C4-2B (cell line): ENCODE measurements at regions not wholly inside any gene's neighbourhood (a gene's known extent, or its start where the extent isn't known, plus 50 kb on each side); places are given as distances from the start of the nearest gene placed in this dataset.

Experiments
- ZFX ChIP-seq: fragments of 450-650 bp; IDR thresholded peaks from 2 replicates; pipeline ENCODE4 v1.6.1; 2017
- TF ChIP-seq, protein P1 (sequence below): fragments of 450-650 bp; conservative IDR thresholded peaks from 2 replicates; pipeline ENCODE4 v1.5.1; 2017; ENCODE audit warnings: mild to moderate bottlenecking

- TF ChIP-seq, protein P1, sequence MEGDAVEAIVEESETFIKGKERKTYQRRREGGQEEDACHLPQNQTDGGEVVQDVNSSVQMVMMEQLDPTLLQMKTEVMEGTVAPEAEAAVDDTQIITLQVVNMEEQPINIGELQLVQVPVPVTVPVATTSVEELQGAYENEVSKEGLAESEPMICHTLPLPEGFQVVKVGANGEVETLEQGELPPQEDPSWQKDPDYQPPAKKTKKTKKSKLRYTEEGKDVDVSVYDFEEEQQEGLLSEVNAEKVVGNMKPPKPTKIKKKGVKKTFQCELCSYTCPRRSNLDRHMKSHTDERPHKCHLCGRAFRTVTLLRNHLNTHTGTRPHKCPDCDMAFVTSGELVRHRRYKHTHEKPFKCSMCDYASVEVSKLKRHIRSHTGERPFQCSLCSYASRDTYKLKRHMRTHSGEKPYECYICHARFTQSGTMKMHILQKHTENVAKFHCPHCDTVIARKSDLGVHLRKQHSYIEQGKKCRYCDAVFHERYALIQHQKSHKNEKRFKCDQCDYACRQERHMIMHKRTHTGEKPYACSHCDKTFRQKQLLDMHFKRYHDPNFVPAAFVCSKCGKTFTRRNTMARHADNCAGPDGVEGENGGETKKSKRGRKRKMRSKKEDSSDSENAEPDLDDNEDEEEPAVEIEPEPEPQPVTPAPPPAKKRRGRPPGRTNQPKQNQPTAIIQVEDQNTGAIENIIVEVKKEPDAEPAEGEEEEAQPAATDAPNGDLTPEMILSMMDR, result no peak
- no peak for TF ChIP-seq ZFX
Measured at GRCh38 chr5:63727583-63727982, 234.7 kb downstream of the HTR1A start.
